Neural progenitor cell (in vitro differentiated cells): ENCODE measurements at regions not wholly inside any gene's neighbourhood (a gene's known extent, or its start where the extent isn't known, plus 50 kb on each side); places are given as distances from the start of the nearest gene placed in this dataset.

Experiments used
- DNase-seq: peaks from one replicate; pipeline ENCODE4 v3.0.0-alpha.2; 2016; ENCODE audit warnings: low spot score
- H2AFZ ChIP-seq: fragments of 200-600 bp; sonication (generic); replicated peaks from 2 replicates; pipeline ENCODE4 v1.6.1; 2016; ENCODE audit warnings: antibody characterized with exemption
- H3F3A ChIP-seq: fragments of 200-600 bp; sonication (generic); 2 replicates; pipeline ENCODE4 v1.6.1; 2016; ENCODE audit warnings: antibody characterized with exemption, low read depth
- H3K27ac ChIP-seq: fragments of 200-600 bp; sonication (generic); 2 replicates; pipeline ENCODE4 v1.5.1; 2016; ENCODE audit warnings: mild to moderate bottlenecking
- H3K27me3 ChIP-seq: fragments of 200-600 bp; sonication (generic); 2 replicates; pipeline ENCODE4 v1.6.1; 2016; ENCODE audit warnings: mild to moderate bottlenecking, moderate library complexity
- H3K36me3 ChIP-seq: fragments of 200-600 bp; sonication (generic); 2 replicates; pipeline ENCODE4 v1.5.1; 2016
- H3K4me1 ChIP-seq: fragments of 200-600 bp; sonication (generic); 2 replicates; pipeline ENCODE4 v1.6.1; 2016; ENCODE audit warnings: mixed run types
- H3K4me2 ChIP-seq: fragments of 200-600 bp; sonication (generic); 2 replicates; pipeline ENCODE4 v1.6.1; 2016
- H3K4me3 ChIP-seq: fragments of 200-600 bp; sonication (generic); 2 replicates; pipeline ENCODE4 v1.5.1; 2016
- H3K79me2 ChIP-seq: fragments of 200-600 bp; sonication (generic); 2 replicates; pipeline ENCODE4 v1.6.1; 2016; ENCODE audit warnings: low read depth
- H3K9ac ChIP-seq: fragments of 200-600 bp; sonication (generic); 2 replicates; pipeline ENCODE4 v1.6.1; 2016
- H3K9me3 ChIP-seq: fragments of 200-600 bp; sonication (generic); 2 replicates; pipeline ENCODE4 v1.5.1; 2016; ENCODE audit warnings: low read depth
- H4K20me1 ChIP-seq: fragments of 200-600 bp; sonication (generic); 2 replicates; pipeline ENCODE4 v1.6.1; 2016; ENCODE audit warnings: low read depth
- H3K27ac Mint-ChIP-seq: 3 replicates; pipeline ENCODE4 v1.8.0; 2021; ENCODE audit warnings: mixed read lengths
- H3K27me3 Mint-ChIP-seq: 2 replicates; pipeline ENCODE4 v1.8.0; 2022; ENCODE audit warnings: low read depth, mild to moderate bottlenecking, inconsistent platforms, moderate library complexity, mixed read lengths; ENCODE audit not compliant: insufficient read depth
- H3K36me3 Mint-ChIP-seq: 3 replicates; pipeline ENCODE4 v1.8.0; 2021; ENCODE audit warnings: mixed read lengths
- H3K4me1 Mint-ChIP-seq: 3 replicates; pipeline ENCODE4 v1.8.0; 2021; ENCODE audit warnings: mixed read lengths
- H3K4me3 Mint-ChIP-seq: 3 replicates; pipeline ENCODE4 v1.8.0; 2021; ENCODE audit warnings: mild to moderate bottlenecking, moderate library complexity, mixed read lengths
- H3K9me3 Mint-ChIP-seq: 3 replicates; pipeline ENCODE4 v1.8.0; 2020; ENCODE audit warnings: mixed read lengths
- CTCF ChIP-seq: fragments of 200-600 bp; sonication (generic); IDR thresholded peaks from 2 replicates; pipeline ENCODE4 v1.5.1; 2017; ENCODE audit warnings: antibody characterized with exemption, mild to moderate bottlenecking
- EZH2 ChIP-seq: fragments of 200-600 bp; sonication (generic); IDR thresholded peaks from 2 replicates; pipeline ENCODE4 v1.6.1; 2017; ENCODE audit warnings: antibody characterized with exemption, mild to moderate bottlenecking, moderate library complexity
- EZH2phosphoT487 ChIP-seq: fragments of 200-600 bp; sonication (generic); IDR thresholded peaks from 2 replicates; pipeline ENCODE4 v1.6.1; 2017; ENCODE audit warnings: antibody characterized with exemption

- no peaks in the 10 kb centered on the region for H3K79me2 ChIP-seq
- H3K9ac ChIP-seq = no peak overlapping the region
- H3K4me2 ChIP-seq = no peak overlapping the region
- H3K27me3 ChIP-seq = no peaks in the 10 kb centered on the region
- no peak overlapping the region for H3K27ac Mint-ChIP-seq
- no peak overlapping the region for H3K4me3 Mint-ChIP-seq
- no peaks in the 10 kb centered on the region for H3K36me3 ChIP-seq
- no peaks in the 10 kb centered on the region for H3F3A ChIP-seq
- no peak for DNase-seq
- H3K9me3 ChIP-seq = no peaks in the 10 kb centered on the region
- no peak overlapping the region for H3K27ac ChIP-seq
- H3K9me3 Mint-ChIP-seq = no peaks in the 10 kb centered on the region
- H3K4me3 ChIP-seq = no peak overlapping the region
- no peak for TF ChIP-seq EZH2phosphoT487
- TF ChIP-seq CTCF = no peak
- no peak for TF ChIP-seq EZH2
- no peaks in the 10 kb centered on the region for H3K4me1 Mint-ChIP-seq
- H3K4me1 ChIP-seq = no peaks in the 10 kb centered on the region
- H3K27me3 Mint-ChIP-seq = no peaks in the 10 kb centered on the region
- no peaks in the 10 kb centered on the region for H4K20me1 ChIP-seq
- no peaks in the 10 kb centered on the region for H3K36me3 Mint-ChIP-seq
- H2AFZ ChIP-seq = peak overlapping the region; percentile 30
Observed at GRCh38 chr7:136392856-136393255, 415.7 kb upstream of the MTPN start.

GRCh38 chr7:136391371-136391770, 414.2 kb upstream of the MTPN start:
- Mint-ChIP-seq H3K36me3 (no peaks in the 10 kb centered on the region), H3K27ac (no peak overlapping the region), H3K4me1 (no peaks in the 10 kb centered on the region), H3K27me3 (no peaks in the 10 kb centered on the region), H3K9me3 (no peaks in the 10 kb centered on the region), H3K4me3 (no peak overlapping the region)
- H3K36me3 ChIP-seq = no peaks in the 10 kb centered on the region
- no peak for TF ChIP-seq EZH2
- no peak for TF ChIP-seq EZH2phosphoT487
- no peak for TF ChIP-seq CTCF
- H3K9ac ChIP-seq = no peak overlapping the region
- H3K79me2 ChIP-seq = no peaks in the 10 kb centered on the region
- DNase-seq = no peak
- no peak overlapping the region for H3K4me2 ChIP-seq
- no peaks in the 10 kb centered on the region for H3K27me3 ChIP-seq
- peak overlapping the region; percentile 70 for H2AFZ ChIP-seq
- H3K4me1 ChIP-seq = no peaks in the 10 kb centered on the region
- H3F3A ChIP-seq = no peaks in the 10 kb centered on the region
- H3K9me3 ChIP-seq = no peaks in the 10 kb centered on the region
- no peak overlapping the region for H3K4me3 ChIP-seq
- H3K27ac ChIP-seq = no peak overlapping the region
- H4K20me1 ChIP-seq = no peaks in the 10 kb centered on the region

GRCh38 chr7:136389933-136390332, 412.8 kb upstream of the MTPN start:
- DNase-seq = no peak
- Mint-ChIP-seq H3K4me3 (no peak overlapping the region), H3K9me3 (no peaks in the 10 kb centered on the region)

More at GRCh38 chr7:136389933-136390332, 412.8 kb upstream of the MTPN start:
- H3K27ac ChIP-seq = no peak overlapping the region
- no peaks in the 10 kb centered on the region for H3K27me3 Mint-ChIP-seq
- no peak overlapping the region for H3K4me2 ChIP-seq
- no peak overlapping the region for H3K4me3 ChIP-seq
- H3K9ac ChIP-seq = no peak overlapping the region
- H3K27me3 ChIP-seq = no peaks in the 10 kb centered on the region
- no peaks in the 10 kb centered on the region for H3F3A ChIP-seq
- no peaks in the 10 kb centered on the region for H3K4me1 Mint-ChIP-seq
- no peaks in the 10 kb centered on the region for H3K4me1 ChIP-seq
- H3K79me2 ChIP-seq = no peaks in the 10 kb centered on the region
- TF ChIP-seq EZH2phosphoT487 = no peak
- no peak for TF ChIP-seq CTCF
- no peak overlapping the region for H2AFZ ChIP-seq
- no peaks in the 10 kb centered on the region for H3K36me3 Mint-ChIP-seq
- no peak overlapping the region for H3K27ac Mint-ChIP-seq
- no peaks in the 10 kb centered on the region for H4K20me1 ChIP-seq
- H3K9me3 ChIP-seq = no peaks in the 10 kb centered on the region
- no peaks in the 10 kb centered on the region for H3K36me3 ChIP-seq
